ENCODE measurements at regions not wholly inside any gene's neighbourhood (a gene's known extent, or its start where the extent isn't known, plus 50 kb on each side); places are given as distances from the start of the nearest gene placed in this dataset.

DNA sequence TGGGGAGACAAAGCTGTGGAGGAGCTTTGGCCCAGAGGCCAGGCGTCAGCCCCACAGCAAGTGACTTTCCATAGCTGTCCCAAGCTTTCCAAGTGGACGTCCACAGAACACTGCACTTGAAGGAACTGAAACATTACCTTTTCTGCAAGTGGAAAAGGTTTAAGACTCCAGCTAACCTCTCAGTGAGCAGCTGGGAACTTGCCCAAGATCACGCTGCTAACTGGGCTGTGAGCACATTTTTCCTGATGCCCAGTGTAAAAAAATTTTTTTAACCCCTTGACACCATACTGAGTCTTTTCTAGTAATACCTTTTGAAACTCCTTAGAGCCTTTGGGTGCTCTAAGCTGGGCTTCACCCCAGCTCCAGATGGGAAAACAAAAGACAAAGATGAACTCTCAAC is 256.7 kb downstream of the HAUS1 start:
- TF ChIP-seq ARNTL (CRISPR knock-in tag; IDR thresholded peaks at IDR 0.05; ENCODE audit: borderline replicate concordance, low read depth) (no peak), ZFP30 (CRISPR knock-in tag; IDR thresholded peaks at IDR 0.05) (no peak), ZC3H10 (CRISPR knock-in tag; IDR thresholded peaks at IDR 0.05) (no peak), SNAI2 (CRISPR knock-in tag; IDR thresholded peaks at IDR 0.05) (no peak), TCF4 (CRISPR knock-in tag; IDR thresholded peaks at IDR 0.05; ENCODE audit: borderline replicate concordance) (no peak), ZFP3 (CRISPR knock-in tag; IDR thresholded peaks at IDR 0.05) (no peak), ZNF565 (CRISPR knock-in tag; conservative IDR thresholded peaks at IDR 0.05; ENCODE audit: low read depth) (no peak), ZNF70 (CRISPR knock-in tag; IDR thresholded peaks at IDR 0.05) (no peak), CSRNP3 (CRISPR knock-in tag; IDR thresholded peaks at IDR 0.05) (no peak), OSR1 (CRISPR knock-in tag; IDR thresholded peaks at IDR 0.05) (no peak)
- TF ChIP-seq, protein P1, sequence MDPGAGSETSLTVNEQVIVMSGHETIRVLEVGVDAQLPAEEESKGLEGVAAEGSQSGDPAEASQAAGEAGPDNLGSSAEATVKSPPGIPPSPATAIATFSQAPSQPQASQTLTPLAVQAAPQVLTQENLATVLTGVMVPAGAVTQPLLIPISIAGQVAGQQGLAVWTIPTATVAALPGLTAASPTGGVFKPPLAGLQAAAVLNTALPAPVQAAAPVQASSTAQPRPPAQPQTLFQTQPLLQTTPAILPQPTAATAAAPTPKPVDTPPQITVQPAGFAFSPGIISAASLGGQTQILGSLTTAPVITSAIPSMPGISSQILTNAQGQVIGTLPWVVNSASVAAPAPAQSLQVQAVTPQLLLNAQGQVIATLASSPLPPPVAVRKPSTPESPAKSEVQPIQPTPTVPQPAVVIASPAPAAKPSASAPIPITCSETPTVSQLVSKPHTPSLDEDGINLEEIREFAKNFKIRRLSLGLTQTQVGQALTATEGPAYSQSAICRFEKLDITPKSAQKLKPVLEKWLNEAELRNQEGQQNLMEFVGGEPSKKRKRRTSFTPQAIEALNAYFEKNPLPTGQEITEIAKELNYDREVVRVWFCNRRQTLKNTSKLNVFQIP (CRISPR knock-in tag; IDR thresholded peaks at IDR 0.05; ENCODE audit: borderline replicate concordance, low read depth), result no peak
- TF ChIP-seq, protein P2, sequence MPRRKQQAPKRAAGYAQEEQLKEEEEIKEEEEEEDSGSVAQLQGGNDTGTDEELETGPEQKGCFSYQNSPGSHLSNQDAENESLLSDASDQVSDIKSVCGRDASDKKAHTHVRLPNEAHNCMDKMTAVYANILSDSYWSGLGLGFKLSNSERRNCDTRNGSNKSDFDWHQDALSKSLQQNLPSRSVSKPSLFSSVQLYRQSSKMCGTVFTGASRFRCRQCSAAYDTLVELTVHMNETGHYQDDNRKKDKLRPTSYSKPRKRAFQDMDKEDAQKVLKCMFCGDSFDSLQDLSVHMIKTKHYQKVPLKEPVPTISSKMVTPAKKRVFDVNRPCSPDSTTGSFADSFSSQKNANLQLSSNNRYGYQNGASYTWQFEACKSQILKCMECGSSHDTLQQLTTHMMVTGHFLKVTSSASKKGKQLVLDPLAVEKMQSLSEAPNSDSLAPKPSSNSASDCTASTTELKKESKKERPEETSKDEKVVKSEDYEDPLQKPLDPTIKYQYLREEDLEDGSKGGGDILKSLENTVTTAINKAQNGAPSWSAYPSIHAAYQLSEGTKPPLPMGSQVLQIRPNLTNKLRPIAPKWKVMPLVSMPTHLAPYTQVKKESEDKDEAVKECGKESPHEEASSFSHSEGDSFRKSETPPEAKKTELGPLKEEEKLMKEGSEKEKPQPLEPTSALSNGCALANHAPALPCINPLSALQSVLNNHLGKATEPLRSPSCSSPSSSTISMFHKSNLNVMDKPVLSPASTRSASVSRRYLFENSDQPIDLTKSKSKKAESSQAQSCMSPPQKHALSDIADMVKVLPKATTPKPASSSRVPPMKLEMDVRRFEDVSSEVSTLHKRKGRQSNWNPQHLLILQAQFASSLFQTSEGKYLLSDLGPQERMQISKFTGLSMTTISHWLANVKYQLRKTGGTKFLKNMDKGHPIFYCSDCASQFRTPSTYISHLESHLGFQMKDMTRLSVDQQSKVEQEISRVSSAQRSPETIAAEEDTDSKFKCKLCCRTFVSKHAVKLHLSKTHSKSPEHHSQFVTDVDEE (CRISPR knock-in tag; IDR thresholded peaks at IDR 0.05), result no peak
- ATAC-seq, result no peak

DNA sequence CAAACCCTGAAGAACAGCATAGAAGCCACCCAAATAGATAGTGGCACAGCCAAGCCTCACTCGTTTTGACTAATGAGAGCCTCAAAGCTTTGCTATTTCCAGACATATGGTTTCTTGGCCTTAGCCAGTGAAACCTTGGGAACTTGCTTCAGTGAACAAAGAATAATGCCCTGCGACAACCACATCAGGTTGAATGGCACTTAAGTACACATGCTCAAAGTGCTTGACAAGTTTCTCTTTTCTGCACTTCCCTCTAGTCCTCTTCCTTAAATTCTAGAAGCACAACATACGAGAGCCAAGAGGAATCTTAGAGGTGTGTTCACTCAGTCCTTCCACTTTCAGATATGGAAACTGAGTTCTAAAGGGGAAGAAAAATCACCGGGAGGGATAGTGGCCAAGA is 258.3 kb downstream of the HAUS1 start:
- TF ChIP-seq, protein P3, sequence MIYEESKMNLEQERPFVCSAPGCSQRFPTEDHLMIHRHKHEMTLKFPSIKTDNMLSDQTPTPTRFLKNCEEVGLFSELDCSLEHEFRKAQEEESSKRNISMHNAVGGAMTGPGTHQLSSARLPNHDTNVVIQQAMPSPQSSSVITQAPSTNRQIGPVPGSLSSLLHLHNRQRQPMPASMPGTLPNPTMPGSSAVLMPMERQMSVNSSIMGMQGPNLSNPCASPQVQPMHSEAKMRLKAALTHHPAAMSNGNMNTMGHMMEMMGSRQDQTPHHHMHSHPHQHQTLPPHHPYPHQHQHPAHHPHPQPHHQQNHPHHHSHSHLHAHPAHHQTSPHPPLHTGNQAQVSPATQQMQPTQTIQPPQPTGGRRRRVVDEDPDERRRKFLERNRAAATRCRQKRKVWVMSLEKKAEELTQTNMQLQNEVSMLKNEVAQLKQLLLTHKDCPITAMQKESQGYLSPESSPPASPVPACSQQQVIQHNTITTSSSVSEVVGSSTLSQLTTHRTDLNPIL (CRISPR knock-in tag; IDR thresholded peaks at IDR 0.05; ENCODE audit: low read depth), result no peak
- TF ChIP-seq ZFP3 (CRISPR knock-in tag; IDR thresholded peaks at IDR 0.05) (no peak), TCF4 (CRISPR knock-in tag; IDR thresholded peaks at IDR 0.05; ENCODE audit: borderline replicate concordance) (no peak), ARNTL (CRISPR knock-in tag; IDR thresholded peaks at IDR 0.05; ENCODE audit: borderline replicate concordance, low read depth) (no peak), PATZ1 (CRISPR knock-in tag; IDR thresholded peaks at IDR 0.05; ENCODE audit: borderline replicate concordance) (no peak), TOX (CRISPR knock-in tag; IDR thresholded peaks at IDR 0.05; ENCODE audit: borderline replicate concordance) (no peak), CSDC2 (CRISPR knock-in tag; IDR thresholded peaks at IDR 0.05) (no peak), ZNF565 (CRISPR knock-in tag; conservative IDR thresholded peaks at IDR 0.05; ENCODE audit: low read depth) (no peak), PPARA (CRISPR knock-in tag; IDR thresholded peaks at IDR 0.05; ENCODE audit: borderline replicate concordance) (no peak), OSR1 (CRISPR knock-in tag; IDR thresholded peaks at IDR 0.05) (no peak), ESRRG (CRISPR knock-in tag; IDR thresholded peaks at IDR 0.05) (no peak), GLIS3 (CRISPR knock-in tag; IDR thresholded peaks at IDR 0.05) (no peak), ZNF70 (CRISPR knock-in tag; IDR thresholded peaks at IDR 0.05) (no peak), SNAI2 (CRISPR knock-in tag; IDR thresholded peaks at IDR 0.05) (no peak), ISL1 (CRISPR knock-in tag; IDR thresholded peaks at IDR 0.05) (no peak), RARB (CRISPR knock-in tag; IDR thresholded peaks at IDR 0.05) (no peak)
- TF ChIP-seq, protein P1 (CRISPR knock-in tag; IDR thresholded peaks at IDR 0.05; ENCODE audit: borderline replicate concordance, low read depth), result no peak
- ATAC-seq, result no peak

All from SK-N-SH treated with all-trans-retinoic acid at 6 μM for 48 hours (cell line).